GM18873 (cell line): ENCODE measurements at regions not wholly inside any gene's neighbourhood (a gene's known extent, or its start where the extent isn't known, plus 50 kb on each side); places are given as distances from the start of the nearest gene placed in this dataset.

Experiments used
- ATAC-seq: cut with Tn5 transposase; IDR thresholded peaks from one replicate; pipeline ENCODE4 v1.9.1; 2021; ENCODE audit warnings: mild to moderate bottlenecking, moderate library complexity, moderate number of reproducible peaks; ENCODE audit not compliant: unreplicated experiment, low FRiP score

- no peak for ATAC-seq
Observed at GRCh38 chr13:103255587-103256301, 189.5 kb upstream of the SLC10A2 start.

GRCh38 chr13:103250071-103250470, 183.9 kb upstream of the SLC10A2 start:
- ATAC-seq, result no peak

- ATAC-seq, result no peak
Observed at GRCh38 chr13:103246581-103247200, 180.5 kb upstream of the SLC10A2 start.

DNA sequence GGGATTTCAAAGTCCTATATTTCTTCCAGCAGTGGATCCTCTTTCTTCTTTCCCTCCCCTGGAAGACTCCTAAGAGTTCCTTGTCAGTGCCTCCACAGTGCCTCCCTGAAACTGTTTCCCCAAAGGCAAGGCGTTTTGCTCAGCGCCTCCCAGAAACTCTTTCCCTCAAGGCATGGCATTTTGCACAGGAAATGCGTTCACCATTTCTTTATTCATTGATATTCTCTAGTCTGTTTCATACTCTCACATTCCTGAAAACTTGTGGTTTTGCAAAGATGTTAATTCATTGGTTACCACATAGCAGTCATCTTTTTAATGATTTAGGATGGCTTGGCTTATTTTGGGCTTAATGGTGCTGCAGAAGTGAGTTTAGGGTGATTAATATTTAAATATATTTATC, 177.3 kb upstream of the SLC10A2 start:
- ATAC-seq, result no peak

GRCh38 chr13:103238441-103238840, 172.2 kb upstream of the SLC10A2 start:
- no peak for ATAC-seq

- no peak for ATAC-seq
Observed at GRCh38 chr13:103236213-103236612, 170.0 kb upstream of the SLC10A2 start.

- no peak for ATAC-seq
Observed at GRCh38 chr13:103229674-103230073, 163.5 kb upstream of the SLC10A2 start.

DNA sequence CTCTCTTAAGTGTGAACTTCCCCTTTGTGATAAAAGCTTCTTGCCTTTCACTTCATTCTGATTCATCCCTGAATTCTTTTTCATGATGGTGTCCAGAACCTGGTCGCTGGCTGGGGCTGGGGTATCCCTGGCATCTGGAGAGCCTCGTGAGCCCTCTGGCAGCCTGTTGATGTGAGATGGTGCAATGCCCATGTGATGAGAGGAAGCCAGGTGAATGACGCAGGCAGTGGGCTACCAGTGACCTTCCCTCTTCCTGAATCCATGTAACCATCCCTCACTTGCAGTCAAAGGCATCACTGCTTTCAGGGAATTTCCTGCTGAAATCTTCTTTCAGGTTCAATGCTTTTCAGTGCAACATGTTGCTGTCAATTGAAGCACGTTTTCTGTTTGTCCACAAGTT, 158.6 kb upstream of the SLC10A2 start:
- no peak for ATAC-seq

- ATAC-seq, result no peak
Observed at GRCh38 chr13:103222683-103223082, 156.5 kb upstream of the SLC10A2 start.

DNA sequence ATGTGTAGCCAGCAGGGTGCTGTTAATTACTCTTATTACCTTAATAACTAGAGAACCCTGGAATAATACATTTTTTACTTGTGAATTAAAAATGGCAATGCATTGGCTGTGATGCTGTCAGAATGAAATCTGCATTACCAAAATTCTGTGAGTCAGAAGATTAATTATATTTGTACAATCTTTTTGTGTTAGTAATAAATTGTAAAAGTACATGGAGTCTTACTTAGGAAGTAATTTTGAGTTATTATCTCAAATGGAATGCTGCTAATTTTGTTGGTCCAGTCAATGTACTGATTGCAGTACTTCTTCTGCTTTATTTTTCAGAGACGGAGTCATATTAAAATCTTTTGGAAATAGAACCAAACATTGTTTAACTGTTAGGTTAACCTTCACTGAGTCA, 152.0 kb upstream of the SLC10A2 start:
- no peak for ATAC-seq

DNA sequence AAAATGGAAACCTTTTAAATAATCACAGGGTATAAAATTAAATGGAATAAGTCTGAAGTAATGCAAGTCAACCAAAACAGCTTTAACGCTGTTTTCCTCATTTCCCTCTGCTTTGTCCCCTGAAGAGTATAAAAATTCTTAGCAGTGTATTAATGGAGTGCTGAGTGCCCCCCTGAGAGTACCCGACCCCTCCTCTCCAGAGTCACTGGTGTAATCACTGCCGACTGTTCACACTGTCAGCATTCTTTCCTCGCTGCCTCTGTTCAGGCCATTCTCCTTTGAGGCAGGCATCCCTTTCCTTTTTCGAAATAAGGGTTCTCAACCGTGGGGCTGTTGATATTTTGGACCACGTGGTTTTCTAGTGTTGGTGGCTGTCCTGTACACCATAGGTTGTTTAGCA, 146.9 kb upstream of the SLC10A2 start:
- no peak for ATAC-seq

DNA sequence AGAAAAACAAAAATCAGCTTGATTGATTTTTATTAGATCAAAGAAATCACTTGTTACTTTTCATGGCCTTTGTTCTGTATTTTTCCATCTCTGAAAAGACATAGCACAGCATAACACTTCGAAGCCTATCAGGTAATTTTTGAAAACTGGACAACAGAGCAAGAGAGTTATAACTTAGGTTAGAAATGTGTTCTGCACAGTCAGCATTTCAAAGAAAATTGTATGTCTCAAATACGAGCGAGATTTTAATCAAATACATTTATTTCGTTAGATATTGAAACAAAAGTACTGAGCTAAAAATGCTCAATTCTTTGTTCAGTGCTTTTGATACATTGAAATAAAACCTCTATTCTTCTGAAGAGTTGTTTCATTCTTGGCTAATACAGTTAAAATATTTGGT, 144.1 kb upstream of the SLC10A2 start:
- ATAC-seq, result no peak

- no peak for ATAC-seq
Observed at GRCh38 chr13:103203735-103204330, 137.6 kb upstream of the SLC10A2 start.

DNA sequence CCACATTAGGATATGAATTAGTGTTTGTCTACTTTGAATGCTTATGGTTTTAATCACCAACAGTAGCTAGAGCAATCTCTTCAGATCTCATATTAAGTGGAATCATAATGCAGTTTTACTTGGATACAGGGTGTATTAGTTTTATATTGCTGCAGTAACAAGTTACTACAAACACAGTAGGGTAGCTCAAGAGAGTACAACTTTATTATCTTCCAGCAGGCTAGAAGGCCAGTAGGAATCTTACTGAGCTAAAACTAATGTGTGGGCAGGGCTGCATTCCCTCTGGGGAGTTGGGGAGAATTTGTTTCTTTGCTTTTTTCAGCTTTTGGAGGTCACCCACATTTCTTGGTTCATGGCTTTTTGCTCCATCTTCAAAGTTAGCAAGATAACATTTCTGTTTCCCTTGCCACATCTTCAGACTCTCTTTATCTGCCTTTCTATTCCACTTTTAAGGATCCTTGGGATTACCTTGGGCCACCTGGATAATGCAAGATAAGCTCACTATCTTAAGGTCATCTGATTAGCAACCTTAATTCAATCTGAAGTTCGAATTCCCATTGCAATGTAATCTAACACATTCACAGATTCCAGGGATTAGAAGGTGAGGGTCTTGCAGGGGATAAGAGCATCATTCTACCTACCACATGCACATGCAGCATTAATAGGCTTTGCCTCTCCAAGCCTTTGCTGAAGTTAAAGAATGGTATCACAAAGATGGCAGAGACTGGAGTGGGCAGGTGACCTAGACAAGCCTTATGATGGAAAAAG, 134.1 kb upstream of the SLC10A2 start:
- no peak for ATAC-seq

DNA sequence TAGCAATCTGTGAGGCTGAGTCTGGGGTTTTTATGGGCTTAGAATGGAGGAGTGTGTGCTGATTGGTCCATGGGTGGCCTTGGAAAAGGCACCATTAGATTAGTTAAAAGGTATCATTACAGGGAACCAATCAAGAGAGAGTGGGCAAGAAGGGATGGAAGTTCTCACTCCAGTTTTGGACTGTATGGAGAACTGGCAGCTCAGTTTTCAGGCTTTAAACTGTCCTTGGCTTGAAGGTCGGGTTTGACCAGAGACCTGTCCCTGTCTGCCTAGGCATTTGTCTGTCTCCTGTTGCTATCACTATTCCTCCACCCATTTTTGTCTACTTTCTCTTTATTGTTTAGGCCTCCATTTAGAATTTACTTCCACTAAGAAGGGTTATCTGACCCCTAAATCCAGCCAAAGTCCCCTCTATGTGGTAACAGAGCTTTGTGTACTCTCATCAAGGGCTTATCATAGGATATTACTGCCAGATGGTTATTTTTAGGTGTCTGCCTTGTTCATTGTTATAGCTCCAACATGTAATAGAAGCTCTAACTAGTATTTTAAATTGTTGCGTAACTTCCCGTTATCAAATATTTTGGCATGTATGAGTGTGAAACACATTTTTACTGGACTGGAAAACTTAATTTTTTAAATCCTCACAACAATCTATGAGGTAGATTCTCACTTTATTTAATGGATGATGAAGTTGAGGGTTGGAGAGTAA, 133.3 kb upstream of the SLC10A2 start:
- ATAC-seq, result no peak

GRCh38 chr13:103196356-103196755, 130.1 kb upstream of the SLC10A2 start:
- no peak for ATAC-seq

DNA sequence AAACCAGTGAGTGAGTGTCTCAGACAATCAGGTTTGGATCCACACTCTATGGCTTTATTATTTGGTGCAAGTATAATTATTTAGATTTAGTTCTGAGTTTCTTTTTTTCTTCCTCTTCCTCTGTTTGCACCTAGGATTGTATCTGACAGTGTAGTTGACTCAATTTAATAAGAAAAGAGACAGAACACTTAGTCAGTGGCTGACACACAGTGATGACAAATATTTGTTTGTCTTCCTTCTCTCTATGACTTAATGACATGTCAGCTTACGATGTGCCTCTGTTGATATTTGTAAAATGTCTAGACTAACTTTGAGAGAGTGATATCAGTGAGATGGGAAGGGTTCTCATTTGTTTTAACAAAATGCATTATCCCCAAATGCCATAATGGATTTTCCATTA, 129.5 kb upstream of the SLC10A2 start:
- ATAC-seq, result no peak

GRCh38 chr13:103194871-103195270, 128.7 kb upstream of the SLC10A2 start:
- ATAC-seq, result no peak

DNA sequence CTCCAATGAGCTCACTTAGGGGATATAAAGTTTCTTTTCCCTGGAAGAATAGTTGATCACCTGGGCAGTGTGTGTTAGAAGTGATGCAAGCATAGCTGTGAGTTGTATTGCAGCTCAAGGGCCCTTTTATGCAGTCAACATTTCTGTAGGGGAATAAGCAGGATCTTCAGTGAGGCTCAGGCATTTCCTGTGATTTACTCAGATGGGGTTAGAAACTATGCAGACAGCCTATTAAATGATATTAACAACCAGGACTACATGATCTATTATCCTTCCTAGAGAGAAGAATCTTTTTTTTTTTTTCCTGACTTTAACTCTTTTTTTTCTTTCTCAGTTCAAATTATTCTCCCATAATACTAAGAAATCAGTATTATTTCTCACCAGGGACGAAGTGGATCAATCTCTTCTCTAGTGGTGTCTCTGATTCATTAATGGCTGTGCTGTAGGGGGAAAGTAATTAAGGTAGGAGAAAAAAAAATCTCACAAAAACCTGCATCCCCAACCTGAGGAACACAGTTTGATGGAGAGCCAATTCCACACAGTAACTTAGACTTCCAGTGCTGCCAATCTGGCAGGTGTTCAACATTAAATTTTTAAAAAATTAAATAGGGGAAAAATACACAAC, 126.4 kb upstream of the SLC10A2 start:
- ATAC-seq, result no peak

- no peak for ATAC-seq
Observed at GRCh38 chr13:103190841-103191240, 124.6 kb upstream of the SLC10A2 start.
